Right lobe of liver (tissue), 4 donors: ENCODE measurements at regions not wholly inside any gene's neighbourhood (a gene's known extent, or its start where the extent isn't known, plus 50 kb on each side); places are given as distances from the start of the nearest gene placed in this dataset.

ENCODE experiments used
- POLR2A ChIP-seq: fragments of 450-650 bp; IDR thresholded peaks from one replicate; pipeline ENCODE4 v1.6.1; 2017; ENCODE audit warnings: antibody characterized with exemption, mild to moderate bottlenecking
- TF ChIP-seq, protein P1 (sequence below), 4 donors: fragments of 200-600 bp in 3 of 4; fragments of 450-650 bp in 1 of 4; IDR thresholded peaks; one replicate each; pipeline versions ENCODE4 v1.5.1 to v1.8.0; 2016 to 2022; ENCODE audit warnings: antibody characterized with exemption in 4 of 4, mild to moderate bottlenecking in 2 of 4
- donor health status: DM: no; HTN: no; CAD: no.
- donor health status: DM: no; HTN: no; CAD: no.
- donor health status: DM: no; HTN: yes; CAD: no.

DNA sequence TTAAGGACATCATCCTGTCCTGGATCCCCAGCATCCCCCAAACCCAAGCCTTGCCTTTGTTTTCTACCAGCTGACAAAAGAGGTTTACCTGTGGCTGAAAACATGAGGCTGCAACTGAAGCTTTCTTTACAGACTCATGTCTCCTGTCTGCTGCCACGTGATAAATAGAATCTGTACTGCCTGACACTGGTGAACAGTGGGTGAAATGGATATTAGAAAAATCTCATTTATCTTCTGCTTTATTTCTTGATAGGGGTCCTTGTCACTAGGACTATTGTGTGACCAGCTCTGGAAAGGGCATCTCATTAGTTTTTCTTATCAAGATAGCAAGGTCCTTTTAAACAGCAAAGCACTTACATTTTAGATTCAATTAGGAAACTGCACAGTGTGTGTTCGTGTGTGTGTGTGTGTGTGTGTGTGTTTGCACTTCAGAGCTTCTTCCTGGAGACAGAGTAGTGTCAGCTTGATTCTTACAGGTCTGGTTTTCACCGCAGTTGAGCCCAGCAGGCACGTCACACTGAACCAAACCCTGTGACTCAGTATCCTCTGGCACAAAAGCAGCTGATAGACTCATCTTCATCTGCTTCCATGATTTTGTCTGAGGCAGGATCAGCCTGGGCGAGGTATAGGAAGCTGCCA, 373.5 kb upstream of the CELF2 start:
- no peak for TF ChIP-seq POLR2A
- TF ChIP-seq, protein P1, sequence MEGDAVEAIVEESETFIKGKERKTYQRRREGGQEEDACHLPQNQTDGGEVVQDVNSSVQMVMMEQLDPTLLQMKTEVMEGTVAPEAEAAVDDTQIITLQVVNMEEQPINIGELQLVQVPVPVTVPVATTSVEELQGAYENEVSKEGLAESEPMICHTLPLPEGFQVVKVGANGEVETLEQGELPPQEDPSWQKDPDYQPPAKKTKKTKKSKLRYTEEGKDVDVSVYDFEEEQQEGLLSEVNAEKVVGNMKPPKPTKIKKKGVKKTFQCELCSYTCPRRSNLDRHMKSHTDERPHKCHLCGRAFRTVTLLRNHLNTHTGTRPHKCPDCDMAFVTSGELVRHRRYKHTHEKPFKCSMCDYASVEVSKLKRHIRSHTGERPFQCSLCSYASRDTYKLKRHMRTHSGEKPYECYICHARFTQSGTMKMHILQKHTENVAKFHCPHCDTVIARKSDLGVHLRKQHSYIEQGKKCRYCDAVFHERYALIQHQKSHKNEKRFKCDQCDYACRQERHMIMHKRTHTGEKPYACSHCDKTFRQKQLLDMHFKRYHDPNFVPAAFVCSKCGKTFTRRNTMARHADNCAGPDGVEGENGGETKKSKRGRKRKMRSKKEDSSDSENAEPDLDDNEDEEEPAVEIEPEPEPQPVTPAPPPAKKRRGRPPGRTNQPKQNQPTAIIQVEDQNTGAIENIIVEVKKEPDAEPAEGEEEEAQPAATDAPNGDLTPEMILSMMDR (IDR thresholded peaks at IDR 0.05) = no peak
